IPS DF 6.9 (cell line): ENCODE measurements at regions not wholly inside any gene's neighbourhood (a gene's known extent, or its start where the extent isn't known, plus 50 kb on each side); places are given as distances from the start of the nearest gene placed in this dataset.
"Not testable (repeated sequence)": the region's sequence is repeated elsewhere in the genome, so short reads cannot be mapped to it uniquely, and the experiment has no call there.

Source experiments
- DNase-seq: peaks from one replicate; pipeline ENCODE4 v3.0.0-alpha.2; 2013; ENCODE audit warnings: low read depth, low spot score
- H3K27ac ChIP-seq: one replicate; pipeline ENCODE4 v1.5.1; 2013; ENCODE audit warnings: low read length, control low read depth
- H3K27me3 ChIP-seq: 2 replicates; pipeline ENCODE4 v1.6.1; 2013; ENCODE audit warnings: mild to moderate bottlenecking, low read length; ENCODE audit not compliant: control insufficient read depth, insufficient read depth
- H3K36me3 ChIP-seq: 2 replicates; pipeline ENCODE4 v1.6.1; 2013; ENCODE audit warnings: low read length; ENCODE audit not compliant: control insufficient read depth, insufficient read depth
- H3K4me1 ChIP-seq: 2 replicates; pipeline ENCODE4 v1.6.1; 2013; ENCODE audit warnings: low read length; ENCODE audit not compliant: control insufficient read depth, insufficient read depth
- H3K4me3 ChIP-seq: 2 replicates; pipeline ENCODE4 v1.5.1; 2013; ENCODE audit warnings: mild to moderate bottlenecking, low read length
- H3K9me3 ChIP-seq: 2 replicates; pipeline ENCODE4 v1.6.1; 2013; ENCODE audit warnings: low read length, inconsistent platforms; ENCODE audit not compliant: control insufficient read depth, insufficient read depth
- WGBS: extraction: QIAGEN DNeasy Blood & Tissue Kit; methylation state at CpG from one replicate; pipeline ENCODE4 v1.1.7; 2013; ENCODE audit warnings: mixed read lengths, missing lambda C conversion rate; ENCODE audit not compliant: insufficient read length, insufficient coverage; 5-methylcytosine and 5-hydroxymethylcytosine counted together

DNA sequence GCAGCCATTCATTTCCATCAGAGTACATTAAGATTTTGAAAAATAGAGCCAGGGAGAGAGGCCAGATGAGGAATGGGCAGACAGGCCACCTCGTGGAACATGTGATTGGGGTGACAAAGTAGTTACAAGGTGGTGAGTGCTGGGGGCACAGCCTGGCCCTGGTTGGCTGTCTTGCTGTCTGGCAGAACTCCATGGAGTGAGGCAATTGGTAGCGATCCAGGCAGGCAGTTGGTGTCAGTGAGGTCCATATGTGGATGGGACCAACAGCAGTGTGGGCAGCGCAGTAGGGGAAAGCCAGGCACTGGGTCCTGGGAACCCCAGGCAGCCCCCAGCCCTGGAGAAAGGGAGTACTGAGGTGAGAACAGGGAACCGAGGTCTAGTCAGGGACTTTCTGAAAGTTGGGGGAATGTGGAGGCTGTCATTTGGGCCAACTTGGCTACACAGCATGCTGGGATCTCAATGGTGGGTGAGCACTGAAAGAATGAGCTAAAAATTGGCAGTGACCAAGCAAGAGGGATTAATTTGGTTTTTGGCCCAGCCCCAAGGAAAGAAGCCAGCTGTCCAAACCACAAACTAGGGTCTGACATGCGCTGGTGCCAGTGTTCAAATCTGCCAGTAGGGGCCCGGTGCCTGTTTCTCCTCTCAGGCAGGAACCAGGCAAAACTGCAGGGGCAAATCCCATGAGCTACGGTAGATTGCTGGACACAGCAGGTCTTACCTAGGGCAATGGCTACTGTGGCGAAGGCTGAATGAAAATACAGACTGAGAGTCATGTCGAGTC, 61.4 kb upstream of the E2F3 start:
- H3K27me3 ChIP-seq, result no peaks in the 10 kb centered on the region; the same call in 1 of the 2 replicates
- H3K27ac ChIP-seq, result no peak overlapping the region
- no peak for DNase-seq
- no CpG with 5 or more reads among the region's 9 CpGs for WGBS
- H3K4me1 ChIP-seq, result no peaks in the 10 kb centered on the region
- no peaks in the 10 kb centered on the region for H3K36me3 ChIP-seq
- no peak overlapping the region for H3K4me3 ChIP-seq
- H3K9me3 ChIP-seq, result no peaks in the 10 kb centered on the region

DNA sequence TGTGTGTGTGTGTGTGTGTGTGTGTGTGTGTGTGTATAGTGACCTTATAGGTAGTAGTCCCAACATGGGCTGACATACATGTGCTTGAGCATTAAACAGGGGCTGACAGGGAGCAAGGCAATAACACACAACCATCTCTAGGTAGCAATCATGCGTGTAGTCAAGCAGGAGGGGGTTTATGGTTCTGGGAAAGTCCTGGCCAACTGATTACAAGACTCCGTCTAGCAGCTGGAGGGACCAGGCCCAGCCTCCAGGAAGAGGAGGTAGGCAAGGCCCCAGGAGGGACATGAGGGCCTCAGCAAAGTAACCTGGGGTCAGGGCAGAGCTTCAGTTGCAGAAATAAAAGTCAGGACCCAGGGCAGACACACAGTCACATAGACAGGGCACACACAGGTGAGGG, 60.6 kb upstream of the E2F3 start:
- no peaks in the 10 kb centered on the region for H3K4me1 ChIP-seq
- H3K27ac ChIP-seq, result no peak overlapping the region
- no peaks in the 10 kb centered on the region; the same call in 1 of the 2 replicates for H3K27me3 ChIP-seq
- no peaks in the 10 kb centered on the region for H3K36me3 ChIP-seq
- H3K9me3 ChIP-seq, result no peaks in the 10 kb centered on the region
- no CpG with 5 or more reads among the region's 2 CpGs for WGBS
- H3K4me3 ChIP-seq, result no peak overlapping the region
- no peak for DNase-seq

DNA sequence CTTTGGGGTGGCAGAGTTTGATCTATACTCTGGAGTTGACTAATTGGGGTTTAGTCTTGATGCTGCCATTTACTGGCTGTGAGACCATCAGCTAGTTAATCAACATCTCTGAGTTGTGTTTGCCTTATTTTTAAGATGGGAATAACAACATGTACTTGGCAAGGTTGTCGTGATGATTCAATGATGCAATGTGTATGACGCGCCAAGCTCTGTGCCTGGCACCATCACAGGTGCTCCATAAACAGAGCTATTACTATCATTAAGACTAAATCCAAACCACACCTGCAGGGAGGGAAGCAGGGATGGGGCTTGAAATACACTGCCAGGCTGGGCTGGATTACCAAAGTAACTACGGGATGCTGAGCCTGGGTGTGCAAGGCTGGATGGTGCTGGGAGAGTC, 60.1 kb upstream of the E2F3 start:
- WGBS, result no CpG with 5 or more reads among the region's 4 CpGs
- no peak for DNase-seq
- H3K27ac ChIP-seq, result no peak overlapping the region

GRCh38 chr6:20346948-20347347, 54.7 kb upstream of the E2F3 start:
- WGBS, result no CpG with 5 or more reads among the region's 4 CpGs
- not testable (repeated sequence) for H3K4me3 ChIP-seq, H3K27ac ChIP-seq, H3K4me1 ChIP-seq, H3K27me3 ChIP-seq, DNase-seq, H3K36me3 ChIP-seq, H3K9me3 ChIP-seq

More for the DNA sequence above, 60.1 kb upstream of the E2F3 start:
- Histone ChIP-seq H3K36me3 (no peaks in the 10 kb centered on the region), H3K4me1 (no peaks in the 10 kb centered on the region), H3K27me3 (no peaks in the 10 kb centered on the region; the same call in 1 of the 2 replicates), H3K9me3 (no peaks in the 10 kb centered on the region), H3K4me3 (no peak overlapping the region)

- Histone ChIP-seq H3K4me3 (no peak overlapping the region), H3K9me3 (no peaks in the 10 kb centered on the region), H3K36me3 (no peaks in the 10 kb centered on the region), H3K27me3 (no peaks in the 10 kb centered on the region; the same call in 1 of the 2 replicates), H3K27ac (no peak overlapping the region), H3K4me1 (no peaks in the 10 kb centered on the region)
- WGBS, result no CpG with 5 or more reads among the region's 3 CpGs
- DNase-seq, result no peak
These were observed 53.6 kb upstream of the E2F3 start for GRCh38 chr6:20348041-20348440.

- Histone ChIP-seq H3K27me3 (no peaks in the 10 kb centered on the region), H3K27ac (no peak overlapping the region), H3K4me3 (no peak overlapping the region), H3K36me3 (no peaks in the 10 kb centered on the region), H3K9me3 (no peaks in the 10 kb centered on the region), H3K4me1 (no peaks in the 10 kb centered on the region)
- DNase-seq, result no peak
- no CpG with 5 or more reads among the region's 4 CpGs for WGBS
These were observed 52.5 kb upstream of the E2F3 start for GRCh38 chr6:20349225-20349624.

GRCh38 chr6:20350215-20350614, 51.5 kb upstream of the E2F3 start:
- no peaks in the 10 kb centered on the region for H3K9me3 ChIP-seq
- H3K27ac ChIP-seq, result no peak overlapping the region
- H3K4me1 ChIP-seq, result no peaks in the 10 kb centered on the region
- no peaks in the 10 kb centered on the region for H3K36me3 ChIP-seq
- H3K27me3 ChIP-seq, result no peaks in the 10 kb centered on the region
- WGBS, result no CpG with 5 or more reads among the region's 2 CpGs
- no peak for DNase-seq
- H3K4me3 ChIP-seq, result no peak overlapping the region

- Histone ChIP-seq H3K9me3 (no peaks in the 10 kb centered on the region), H3K27ac (no peak overlapping the region), H3K4me3 (no peak overlapping the region), H3K36me3 (no peaks in the 10 kb centered on the region), H3K4me1 (no peaks in the 10 kb centered on the region), H3K27me3 (no peaks in the 10 kb centered on the region)
- no CpG with 5 or more reads among the region's 4 CpGs for whole genome bisulfite sequencing
- no peak for DNase-seq
These were observed 50.1 kb upstream of the E2F3 start for GRCh38 chr6:20351534-20351933.
